HG03521 (cell line): ENCODE measurements at regions not wholly inside any gene's neighbourhood (a gene's known extent, or its start where the extent isn't known, plus 50 kb on each side); places are given as distances from the start of the nearest gene placed in this dataset.
"Not testable (repeated sequence)": the region's sequence is repeated elsewhere in the genome, so short reads cannot be mapped to it uniquely, and the experiment has no call there.

ENCODE experiments used
- ATAC-seq: cut with Tn5 transposase; IDR thresholded peaks from one replicate; pipeline ENCODE4 v1.9.1; 2021; ENCODE audit warnings: mild to moderate bottlenecking, moderate library complexity; ENCODE audit not compliant: unreplicated experiment

GRCh38 chr15:38117781-38118180 lies 134.9 kb upstream of the SPRED1 start:
- no peak for ATAC-seq

DNA sequence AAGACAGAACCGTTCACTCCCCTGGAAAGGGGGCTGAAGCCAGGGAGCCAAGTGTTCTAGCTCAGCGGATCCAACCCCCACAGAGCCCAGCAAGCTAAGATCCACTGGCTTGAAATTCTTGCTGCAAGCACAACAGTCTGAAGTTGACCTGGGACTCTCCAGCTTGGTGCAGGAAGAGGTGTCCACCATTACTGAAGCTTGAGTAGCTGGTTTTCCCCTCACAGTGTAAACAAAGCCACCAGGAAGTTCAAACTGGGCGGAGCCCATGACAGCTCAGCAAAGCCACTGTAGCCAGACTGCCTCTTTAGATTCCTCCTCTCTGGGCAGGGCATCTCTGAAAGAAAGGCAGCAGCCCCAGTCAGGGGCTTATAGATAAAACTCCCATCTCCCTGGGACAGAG lies 132.8 kb upstream of the SPRED1 start:
- ATAC-seq: not testable (repeated sequence)

GRCh38 chr15:38127306-38127771 lies 125.3 kb upstream of the SPRED1 start:
- no peak for ATAC-seq

DNA sequence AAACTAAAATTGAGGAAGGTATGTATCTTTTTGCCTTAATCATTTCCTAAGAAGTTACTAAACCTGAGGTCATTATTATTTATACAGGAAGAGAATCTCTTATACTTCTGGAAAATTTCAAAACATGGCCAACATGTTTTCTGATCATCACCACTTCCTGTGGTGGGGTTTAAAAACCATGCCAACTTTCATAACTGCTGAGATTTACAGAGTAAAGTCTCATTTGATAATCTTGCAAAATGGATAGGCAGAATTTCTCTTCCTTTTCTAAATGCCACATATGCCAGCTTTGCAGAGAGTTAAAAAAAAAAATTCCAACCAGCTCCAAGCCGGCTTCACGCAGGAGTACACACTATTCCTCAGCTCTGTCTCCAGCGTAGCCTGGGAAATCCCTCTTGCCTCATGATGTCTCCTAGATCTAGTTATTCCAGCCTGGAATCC lies 124.3 kb upstream of the SPRED1 start:
- no peak for ATAC-seq

GRCh38 chr15:38128921-38129320 lies 123.7 kb upstream of the SPRED1 start:
- no peak for ATAC-seq

DNA sequence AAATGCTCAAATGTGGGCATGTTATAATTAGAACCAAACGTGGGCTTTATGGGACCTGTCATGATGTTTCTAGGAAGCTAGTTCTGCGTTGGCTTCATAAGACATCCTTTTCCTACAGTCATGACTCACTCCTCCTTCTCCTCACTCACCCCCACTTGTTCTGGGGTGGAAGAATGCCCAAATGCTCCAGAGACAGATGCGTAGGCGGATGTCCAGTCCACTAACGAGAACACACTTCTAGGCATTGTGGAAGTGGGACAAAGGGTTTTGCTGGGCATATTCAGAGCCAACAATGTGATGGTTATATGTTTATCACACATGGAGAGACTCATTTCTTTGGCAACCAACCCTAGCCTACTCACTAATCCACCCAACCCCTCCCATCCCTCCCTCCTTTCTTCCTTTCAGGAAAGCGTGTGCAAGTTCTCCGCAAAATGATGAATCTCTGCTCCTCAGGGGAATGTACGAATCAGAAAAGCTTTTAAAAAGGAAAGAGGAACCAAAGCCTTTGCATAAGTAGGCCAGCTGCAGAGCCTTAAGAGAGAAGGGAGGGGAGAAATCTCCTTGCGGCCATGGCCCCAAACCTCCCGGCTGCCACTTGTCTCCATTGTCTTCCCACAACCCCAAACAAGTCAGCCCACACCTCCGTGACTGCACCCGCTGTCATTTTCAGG lies 123.0 kb upstream of the SPRED1 start:
- ATAC-seq: no peak

GRCh38 chr15:38130205-38130567 lies 122.5 kb upstream of the SPRED1 start:
- no peak for ATAC-seq

GRCh38 chr15:38130740-38131498 lies 121.7 kb upstream of the SPRED1 start:
- no peak for ATAC-seq

- no peak for ATAC-seq
Measured at GRCh38 chr15:38134252-38134651, 118.4 kb upstream of the SPRED1 start.

DNA sequence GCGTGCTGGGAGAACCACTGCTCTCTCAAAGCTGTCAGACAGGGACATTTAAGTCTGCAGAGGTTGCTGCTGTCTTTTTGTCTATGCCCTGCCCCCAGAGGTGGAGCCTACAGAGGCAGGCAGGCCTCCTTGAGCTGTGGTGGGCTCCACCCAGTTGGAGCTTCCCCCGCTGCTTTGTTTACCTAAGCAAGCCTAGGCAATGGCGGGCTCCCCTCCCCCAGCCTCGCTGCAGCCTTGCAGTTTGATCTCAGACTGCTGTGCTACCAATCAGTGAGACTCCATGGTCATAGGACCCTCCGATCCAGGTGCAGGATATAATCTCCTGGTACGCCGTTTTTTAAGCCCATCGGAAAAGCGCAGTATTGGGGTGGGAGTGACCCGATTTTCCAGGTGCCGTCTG lies 110.4 kb upstream of the SPRED1 start:
- ATAC-seq: not testable (repeated sequence)

DNA sequence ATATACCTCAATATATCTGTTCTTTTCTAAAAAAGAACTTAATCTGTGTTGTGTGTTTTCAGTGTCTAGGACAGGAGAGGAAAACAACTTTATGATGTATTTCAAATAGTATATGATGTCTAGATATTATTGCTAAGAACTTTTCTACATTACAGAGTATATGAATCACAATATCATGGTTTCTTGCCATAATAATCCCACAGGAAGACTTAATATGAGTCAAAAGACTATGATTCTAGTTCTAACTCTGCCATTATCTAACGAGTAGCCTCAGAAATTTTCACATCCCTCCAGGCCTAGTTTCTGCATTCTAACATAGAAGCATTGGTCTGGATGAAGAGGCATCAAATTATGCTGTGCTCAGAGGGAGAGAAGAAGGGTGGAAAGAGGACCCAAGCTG lies 107.7 kb upstream of the SPRED1 start:
- ATAC-seq: no peak

GRCh38 chr15:38145651-38146111 lies 107.0 kb upstream of the SPRED1 start:
- no peak for ATAC-seq

DNA sequence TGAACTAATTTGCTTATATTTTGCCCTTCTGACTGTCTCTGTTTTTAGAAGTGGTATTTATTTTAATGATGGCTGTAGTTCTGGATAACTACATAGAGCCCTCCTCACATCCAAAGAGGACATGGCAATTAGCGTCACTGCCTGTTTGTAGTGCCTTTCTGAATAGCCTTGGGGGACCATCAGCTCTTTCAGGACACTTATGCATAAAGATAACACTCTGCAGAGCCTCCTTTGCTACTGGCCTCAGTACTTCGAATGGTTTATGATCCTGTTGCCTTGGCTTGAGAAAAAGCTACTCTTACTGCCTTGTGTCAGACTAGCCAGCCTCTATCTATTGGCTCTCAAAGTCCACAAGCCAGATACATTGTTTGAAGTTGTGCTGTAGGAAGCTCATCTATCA lies 105.4 kb upstream of the SPRED1 start:
- no peak for ATAC-seq

- no peak for ATAC-seq
Measured at GRCh38 chr15:38148471-38148870, 104.2 kb upstream of the SPRED1 start.

DNA sequence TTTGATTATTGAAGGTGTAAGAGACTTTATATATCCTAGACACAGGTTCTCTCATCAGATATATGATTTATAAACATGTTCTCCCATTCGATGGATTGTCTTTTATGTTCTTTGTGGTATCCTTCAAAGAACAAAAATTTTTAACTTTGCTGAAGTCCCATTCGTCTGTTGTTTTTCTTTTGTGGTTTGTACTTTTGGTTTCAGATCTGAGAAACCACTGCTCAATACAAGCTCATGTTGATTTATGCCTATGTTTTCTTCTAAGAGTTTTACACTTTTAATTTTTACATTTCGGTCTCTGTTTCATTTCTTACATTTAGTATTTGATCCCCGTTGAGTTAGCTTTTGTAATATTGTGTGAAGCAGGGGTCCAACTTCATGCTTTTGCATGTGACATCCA lies 103.3 kb upstream of the SPRED1 start:
- no peak for ATAC-seq

- no peak for ATAC-seq
Measured at GRCh38 chr15:38150148-38150547, 102.5 kb upstream of the SPRED1 start.

GRCh38 chr15:38150794-38151193 lies 101.8 kb upstream of the SPRED1 start:
- ATAC-seq: no peak

DNA sequence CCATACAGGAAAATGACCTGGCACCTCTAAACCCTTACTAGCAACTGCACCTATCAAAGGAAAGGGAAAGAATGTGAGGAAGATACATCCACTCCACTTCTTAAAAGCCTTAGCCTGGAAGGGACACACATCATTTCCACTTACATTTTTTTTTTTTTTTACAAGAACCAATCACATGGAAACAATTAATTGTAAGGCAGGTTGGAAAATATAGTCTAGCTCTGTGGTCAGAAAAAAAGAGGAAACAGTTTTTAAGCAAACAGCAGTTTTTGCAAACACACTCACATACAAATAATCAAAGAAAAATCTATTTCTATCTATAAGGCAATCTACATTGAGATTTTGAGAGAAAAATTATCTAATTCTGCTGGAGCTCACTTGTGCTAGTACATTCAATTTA lies 98.9 kb upstream of the SPRED1 start:
- ATAC-seq: no peak

GRCh38 chr15:38154255-38154654 lies 98.4 kb upstream of the SPRED1 start:
- no peak for ATAC-seq

DNA sequence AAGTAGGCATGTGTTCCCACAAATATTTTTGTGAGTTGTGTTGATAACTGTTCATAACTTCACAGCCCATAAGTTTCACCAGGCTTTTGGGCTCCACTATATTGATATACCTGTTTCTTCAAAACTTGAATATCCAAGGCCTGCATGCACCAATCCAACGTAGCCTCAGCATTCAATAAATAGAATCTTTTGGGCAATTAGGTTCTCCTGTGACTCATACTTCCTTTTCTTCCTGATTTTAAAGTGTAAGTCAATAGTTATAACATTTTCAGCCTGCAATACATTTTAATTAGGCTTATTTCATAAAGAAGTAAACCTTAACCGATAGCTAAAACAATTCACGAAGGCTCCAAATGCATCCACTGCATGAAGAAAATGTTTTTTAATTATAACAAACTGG lies 97.8 kb upstream of the SPRED1 start:
- no peak for ATAC-seq

GRCh38 chr15:38163658-38164057 lies 89.0 kb upstream of the SPRED1 start:
- no peak for ATAC-seq

DNA sequence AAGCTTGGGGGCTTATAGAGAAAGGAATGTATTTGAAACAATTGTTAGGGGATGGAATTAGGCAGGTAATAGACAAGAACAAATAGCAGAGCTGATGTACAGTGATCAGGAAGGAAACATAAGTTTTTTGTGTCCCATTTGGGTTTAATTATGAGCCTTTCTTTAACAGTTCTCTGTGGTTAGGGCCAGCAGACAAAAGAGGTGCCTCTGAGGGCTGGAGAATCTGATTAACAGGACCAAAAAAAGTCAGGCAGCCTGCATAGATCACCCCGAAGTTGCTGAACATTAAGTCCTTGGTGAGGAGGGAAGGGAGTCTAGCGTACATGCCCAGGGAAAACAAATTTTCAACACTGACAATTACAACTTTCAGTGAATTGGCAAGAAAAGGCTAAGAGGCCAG lies 88.6 kb upstream of the SPRED1 start:
- ATAC-seq: no peak
